Vagina (tissue), 2 donors: ENCODE measurements at regions not wholly inside any gene's neighbourhood (a gene's known extent, or its start where the extent isn't known, plus 50 kb on each side); places are given as distances from the start of the nearest gene placed in this dataset.
"Not testable (repeated sequence)": the region's sequence is repeated elsewhere in the genome, so short reads cannot be mapped to it uniquely, and the experiment has no call there.

Experiments
- DNase-seq, 2 donors: peaks; one replicate each; pipeline ENCODE4 v3.0.0-alpha.2; 2017; ENCODE audit errors: extremely low spot score in 2 of 2
- H3K27ac ChIP-seq: fragments of 200-600 bp; sonication (generic); one replicate; pipeline ENCODE4 v1.5.1; 2019
- H3K27me3 ChIP-seq: fragments of 200-600 bp; sonication (generic); one replicate; pipeline ENCODE4 v1.5.1; 2019
- H3K36me3 ChIP-seq, 2 donors: fragments of 200-600 bp; sonication (generic); one replicate each; pipeline ENCODE4 v1.5.1; 2017 to 2019
- H3K4me1 ChIP-seq: fragments of 200-600 bp; sonication (generic); one replicate; pipeline ENCODE4 v1.5.1; 2019
- H3K4me3 ChIP-seq, 2 donors: fragments of 200-600 bp; sonication (generic); 1 replicate in 1 of 2; 2 replicates in 1 of 2; pipeline ENCODE4 v1.5.1; 2016 to 2019
- H3K9me3 ChIP-seq: fragments of 200-600 bp; sonication (generic); one replicate; pipeline ENCODE4 v1.5.1; 2019
- CTCF ChIP-seq, 3 experiments: fragments of 450-650 bp in 2 of 3; fragments of 200-600 bp in 1 of 3; sonication (generic) in 1 of 3; IDR thresholded peaks; one replicate each; pipeline ENCODE4 v1.5.1; 2017 to 2019; ENCODE audit warnings: antibody characterized with exemption in 3 of 3, mild to moderate bottlenecking in 2 of 3, moderate library complexity in 2 of 3
- POLR2A ChIP-seq, 2 donors: fragments of 450-650 bp; IDR thresholded peaks; one replicate each; pipeline ENCODE4 v1.6.1; 2017; ENCODE audit warnings: antibody characterized with exemption in 2 of 2, mild to moderate bottlenecking in 2 of 2, moderate library complexity in 2 of 2
- POLR2AphosphoS5 ChIP-seq, 2 donors: sonication (generic); formaldehyde crosslinking; IDR thresholded peaks; one replicate each; pipeline ENCODE4 v1.9.0; 2017; ENCODE audit warnings: antibody characterized with exemption in 2 of 2, mild to moderate bottlenecking in 2 of 2, low read depth in 1 of 2; ENCODE audit not compliant: insufficient read depth in 1 of 2
- intact Hi-C: fragments of 100-400 bp; cut with DNase I; formaldehyde crosslinking; loops from one replicate; pipeline ENCODE4 v1.15.1; 2023

- intact Hi-C loops: no loop called here
- Histone ChIP-seq H3K9me3 (no peaks in the 10 kb centered on the region), H3K27ac (no peak overlapping the region), H3K4me3 (no peak overlapping the region), H3K4me1 (no peaks in the 10 kb centered on the region), H3K27me3 (no peaks in the 10 kb centered on the region), H3K36me3 (no peaks in the 10 kb centered on the region)
- no peak for TF ChIP-seq POLR2A (IDR thresholded peaks at IDR 0.05)
- TF ChIP-seq POLR2AphosphoS5 (IDR thresholded peaks at IDR 0.05; ENCODE audit: insufficient read depth in 1 of 2, low read depth in 1 of 2): no peak
- no peak for TF ChIP-seq CTCF (IDR thresholded peaks at IDR 0.05)
- DNase-seq: no peak
Measured at GRCh38 chr11:38131535-38131934, 1533.5 kb upstream of the RAG2 start.

GRCh38 chr11:38130976-38131375 lies 1532.9 kb upstream of the RAG2 start:
- Histone ChIP-seq H3K36me3 (no peaks in the 10 kb centered on the region), H3K27ac (no peak overlapping the region), H3K27me3 (no peaks in the 10 kb centered on the region), H3K9me3 (no peaks in the 10 kb centered on the region), H3K4me1 (no peaks in the 10 kb centered on the region), H3K4me3 (no peak overlapping the region)
- no peak for DNase-seq
- intact Hi-C loops: no loop called here
- TF ChIP-seq CTCF (IDR thresholded peaks at IDR 0.05) (no peak), POLR2A (IDR thresholded peaks at IDR 0.05) (no peak), POLR2AphosphoS5 (IDR thresholded peaks at IDR 0.05; ENCODE audit: insufficient read depth in 1 of 2, low read depth in 1 of 2) (no peak)

- intact Hi-C loops: no loop called here
- H3K4me3 ChIP-seq: no peak overlapping the region
Measured at GRCh38 chr11:38130514-38130913, 1532.5 kb upstream of the RAG2 start.

GRCh38 chr11:38123673-38124072 lies 1525.6 kb upstream of the RAG2 start:
- H3K9me3 ChIP-seq: no peaks in the 10 kb centered on the region
- no peak overlapping the region for H3K4me3 ChIP-seq
- no peak overlapping the region for H3K27ac ChIP-seq
- no peak for TF ChIP-seq POLR2AphosphoS5 (IDR thresholded peaks at IDR 0.05; ENCODE audit: insufficient read depth in 1 of 2, low read depth in 1 of 2)
- TF ChIP-seq CTCF (IDR thresholded peaks at IDR 0.05): no peak
- no peak for TF ChIP-seq POLR2A (IDR thresholded peaks at IDR 0.05)
- no peaks in the 10 kb centered on the region for H3K36me3 ChIP-seq
- no peaks in the 10 kb centered on the region for H3K4me1 ChIP-seq
- intact Hi-C loops: no loop called here
- no peak for DNase-seq
- H3K27me3 ChIP-seq: no peaks in the 10 kb centered on the region

More at GRCh38 chr11:38130514-38130913, 1532.5 kb upstream of the RAG2 start:
- Histone ChIP-seq H3K36me3 (no peaks in the 10 kb centered on the region), H3K4me1 (no peaks in the 10 kb centered on the region), H3K27ac (no peak overlapping the region), H3K27me3 (no peaks in the 10 kb centered on the region), H3K9me3 (no peaks in the 10 kb centered on the region)
- DNase-seq: no peak
- TF ChIP-seq POLR2AphosphoS5 (IDR thresholded peaks at IDR 0.05; ENCODE audit: insufficient read depth in 1 of 2, low read depth in 1 of 2): no peak
- TF ChIP-seq POLR2A (IDR thresholded peaks at IDR 0.05): no peak
- TF ChIP-seq CTCF (IDR thresholded peaks at IDR 0.05): no peak

GRCh38 chr11:38116616-38117015 lies 1518.6 kb upstream of the RAG2 start:
- H3K36me3 ChIP-seq, intact Hi-C loops, DNase-seq: not testable (repeated sequence)

GRCh38 chr11:38115381-38115780 lies 1517.3 kb upstream of the RAG2 start:
- H3K4me3 ChIP-seq, intact Hi-C loops, H3K36me3 ChIP-seq, H3K4me1 ChIP-seq, H3K27ac ChIP-seq, H3K9me3 ChIP-seq, H3K27me3 ChIP-seq, DNase-seq: not testable (repeated sequence)

More at GRCh38 chr11:38116616-38117015, 1518.6 kb upstream of the RAG2 start:
- not testable (repeated sequence) for H3K4me1 ChIP-seq, H3K27ac ChIP-seq, H3K9me3 ChIP-seq, H3K27me3 ChIP-seq, H3K4me3 ChIP-seq
